ENCODE measurements at regions not wholly inside any gene's neighbourhood (a gene's known extent, or its start where the extent isn't known, plus 50 kb on each side); places are given as distances from the start of the nearest gene placed in this dataset.
"Not testable (repeated sequence)": the region's sequence is repeated elsewhere in the genome, so short reads cannot be mapped to it uniquely, and the experiment has no call there.

- no peaks in the 10 kb centered on the region for H3K79me2 ChIP-seq (ENCODE audit: control insufficient read depth, low read length)
- no peak overlapping the region for H3K27ac ChIP-seq (ENCODE audit: low read depth, low read length)
- H3K9me2 ChIP-seq (replicated peaks; ENCODE audit: control insufficient read depth, low read length): no peaks in the 10 kb centered on the region
- no peaks in the 10 kb centered on the region for H3K9me3 ChIP-seq (ENCODE audit: control insufficient read depth, insufficient read depth, low read length)
- no peaks in the 10 kb centered on the region for H3F3A ChIP-seq (ENCODE audit: control insufficient read depth, insufficient read depth)
- H3K4me1 ChIP-seq (ENCODE audit: control insufficient read depth, low read length): no peaks in the 10 kb centered on the region
- no peaks in the 10 kb centered on the region for H3K27me3 ChIP-seq (ENCODE audit: control insufficient read depth, low read length)
- no peak for TF ChIP-seq EZH2phosphoT487 (IDR thresholded peaks at IDR 0.05; ENCODE audit: borderline replicate concordance, low read length)
- TF ChIP-seq CTCF (IDR thresholded peaks at IDR 0.05; ENCODE audit: low read depth, low read length, poor library complexity, severe bottlenecking): no peak
- H3K4me3 ChIP-seq (ENCODE audit: low read length): no peak overlapping the region
- no peak overlapping the region for H3K4me2 ChIP-seq (ENCODE audit: low read length)
- H4K20me1 ChIP-seq (ENCODE audit: control insufficient read depth, insufficient read depth, low read depth, low read length): no peaks in the 10 kb centered on the region
- no peaks in the 10 kb centered on the region for H3K36me3 ChIP-seq (ENCODE audit: control insufficient read depth, low read length)
Measured at GRCh38 chr3:70464465-70464864, 152.0 kb upstream of the MDFIC2 start.

DNA sequence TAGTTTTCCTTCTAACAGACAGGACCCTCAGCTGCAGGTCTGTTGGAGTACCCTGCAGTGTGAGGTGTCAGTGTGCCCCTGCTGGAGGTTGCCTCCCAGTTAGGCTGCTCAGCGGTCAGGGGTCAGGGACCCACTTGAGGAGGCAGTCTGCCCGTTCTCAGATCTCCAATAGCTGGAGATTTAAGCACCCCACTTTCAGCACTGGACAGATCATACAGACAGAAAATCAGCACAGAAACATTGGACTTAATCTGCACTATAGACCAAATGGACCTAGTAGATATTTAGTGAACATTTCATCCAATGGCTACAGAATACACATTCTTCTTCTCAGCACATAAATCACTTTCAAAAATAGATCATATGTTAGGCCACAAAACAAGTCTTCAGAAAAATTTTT lies 137.8 kb upstream of the MDFIC2 start:
- H3K4me3 ChIP-seq (ENCODE audit: low read length); H3K27me3 ChIP-seq (ENCODE audit: control insufficient read depth, low read length); H3K9me3 ChIP-seq (ENCODE audit: control insufficient read depth, insufficient read depth, low read length); H3K4me2 ChIP-seq (ENCODE audit: low read length); H3K79me2 ChIP-seq (ENCODE audit: control insufficient read depth, low read length); H4K20me1 ChIP-seq (ENCODE audit: control insufficient read depth, insufficient read depth, low read depth, low read length); H3K27ac ChIP-seq (ENCODE audit: low read depth, low read length); H3K9me2 ChIP-seq (replicated peaks; ENCODE audit: control insufficient read depth, low read length); H3F3A ChIP-seq (ENCODE audit: control insufficient read depth, insufficient read depth); H3K36me3 ChIP-seq (ENCODE audit: control insufficient read depth, low read length); H3K4me1 ChIP-seq (ENCODE audit: control insufficient read depth, low read length): not testable (repeated sequence)

GRCh38 chr3:70435422-70435821 lies 123.0 kb upstream of the MDFIC2 start:
- H3K27ac ChIP-seq (ENCODE audit: low read depth, low read length); H3K9me2 ChIP-seq (replicated peaks; ENCODE audit: control insufficient read depth, low read length); H3K79me2 ChIP-seq (ENCODE audit: control insufficient read depth, low read length); H3K27me3 ChIP-seq (ENCODE audit: control insufficient read depth, low read length); H3K4me3 ChIP-seq (ENCODE audit: low read length); H4K20me1 ChIP-seq (ENCODE audit: control insufficient read depth, insufficient read depth, low read depth, low read length); H3F3A ChIP-seq (ENCODE audit: control insufficient read depth, insufficient read depth); H3K4me1 ChIP-seq (ENCODE audit: control insufficient read depth, low read length); H3K4me2 ChIP-seq (ENCODE audit: low read length); H3K36me3 ChIP-seq (ENCODE audit: control insufficient read depth, low read length); H3K9me3 ChIP-seq (ENCODE audit: control insufficient read depth, insufficient read depth, low read length): not testable (repeated sequence)

DNA sequence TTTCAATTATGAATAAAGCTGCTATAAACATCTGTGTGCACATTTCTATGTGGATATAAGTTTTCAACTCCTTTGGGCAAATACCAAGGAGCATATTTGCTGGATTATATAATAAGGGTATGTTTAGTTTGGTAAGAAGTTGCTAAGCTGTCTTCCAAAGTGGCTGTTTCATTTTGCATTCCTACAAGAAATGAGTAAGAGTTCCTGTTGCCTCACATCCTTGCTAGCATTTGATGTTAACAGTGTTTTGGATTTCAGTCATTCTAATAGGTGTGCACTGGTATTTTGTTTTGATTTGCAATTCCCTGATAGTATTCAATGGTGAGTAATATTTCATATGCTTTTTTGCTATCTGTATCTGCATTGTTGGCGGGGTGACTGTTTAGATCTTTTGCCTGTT lies 120.7 kb upstream of the MDFIC2 start:
- H3K9me2 ChIP-seq (replicated peaks; ENCODE audit: control insufficient read depth, low read length): no peaks in the 10 kb centered on the region
- H3F3A ChIP-seq (ENCODE audit: control insufficient read depth, insufficient read depth): no peaks in the 10 kb centered on the region
- H4K20me1 ChIP-seq (ENCODE audit: control insufficient read depth, insufficient read depth, low read depth, low read length): no peaks in the 10 kb centered on the region
- no peaks in the 10 kb centered on the region for H3K4me1 ChIP-seq (ENCODE audit: control insufficient read depth, low read length)
- H3K4me2 ChIP-seq (ENCODE audit: low read length): no peak overlapping the region
- H3K9me3 ChIP-seq (ENCODE audit: control insufficient read depth, insufficient read depth, low read length): no peaks in the 10 kb centered on the region
- H3K79me2 ChIP-seq (ENCODE audit: control insufficient read depth, low read length): no peaks in the 10 kb centered on the region
- TF ChIP-seq EZH2phosphoT487 (IDR thresholded peaks at IDR 0.05; ENCODE audit: borderline replicate concordance, low read length): no peak
- no peak for TF ChIP-seq CTCF (IDR thresholded peaks at IDR 0.05; ENCODE audit: low read depth, low read length, poor library complexity, severe bottlenecking)
- H3K36me3 ChIP-seq (ENCODE audit: control insufficient read depth, low read length): no peaks in the 10 kb centered on the region
- no peak overlapping the region for H3K4me3 ChIP-seq (ENCODE audit: low read length)
- H3K27me3 ChIP-seq (ENCODE audit: control insufficient read depth, low read length): no peaks in the 10 kb centered on the region
- H3K27ac ChIP-seq (ENCODE audit: low read depth, low read length): no peak overlapping the region

Measured in DOHH2 (cell line).